ENCODE measurements at regions not wholly inside any gene's neighbourhood (a gene's known extent, or its start where the extent isn't known, plus 50 kb on each side); places are given as distances from the start of the nearest gene placed in this dataset.

- no peaks in the 10 kb centered on the region for H3K4me1 Mint-ChIP-seq
- POLR2A ChIA-PET: no interaction called here
- no peak for ATAC-seq (ENCODE audit: low read depth)
- no peaks in the 10 kb centered on the region for H3K36me3 Mint-ChIP-seq
- H3K4me3 Mint-ChIP-seq: no peak overlapping the region
- DNase-seq: no peak
- no peaks in the 10 kb centered on the region for H3K27me3 Mint-ChIP-seq
- H3K27ac Mint-ChIP-seq: no peak overlapping the region
- H3K9me3 Mint-ChIP-seq: peaks cover 1% of the 10 kb centered on the region
These were observed 78.4 kb upstream of the NR2F2 start for GRCh38 chr15:96252148-96252547.

- Mint-ChIP-seq H3K27me3 (no peaks in the 10 kb centered on the region), H3K9me3 (peaks cover 1% of the 10 kb centered on the region), H3K4me3 (no peak overlapping the region), H3K4me1 (no peaks in the 10 kb centered on the region), H3K27ac (no peak overlapping the region), H3K36me3 (no peaks in the 10 kb centered on the region)
- ATAC-seq (ENCODE audit: low read depth): no peak
- DNase-seq: no peak
- POLR2A ChIA-PET: no interaction called here
These were observed 77.3 kb upstream of the NR2F2 start for GRCh38 chr15:96253006-96253747.

- ATAC-seq (ENCODE audit: low read depth) (no peak), DNase-seq (no peak)
- H3K36me3 Mint-ChIP-seq: no peaks in the 10 kb centered on the region
- peaks cover 1% of the 10 kb centered on the region for H3K9me3 Mint-ChIP-seq
- H3K4me3 Mint-ChIP-seq: no peak overlapping the region
- POLR2A ChIA-PET: no interaction called here
- H3K4me1 Mint-ChIP-seq: no peaks in the 10 kb centered on the region
- H3K27me3 Mint-ChIP-seq: no peaks in the 10 kb centered on the region
- no peak overlapping the region for H3K27ac Mint-ChIP-seq
These were observed 76.3 kb upstream of the NR2F2 start for GRCh38 chr15:96254173-96254572.

- no peaks in the 10 kb centered on the region for H3K36me3 Mint-ChIP-seq
These were observed 74.9 kb upstream of the NR2F2 start for GRCh38 chr15:96255599-96255998.

GRCh38 chr15:96261575-96262034 lies 68.9 kb upstream of the NR2F2 start:
- no peaks in the 10 kb centered on the region for H3K9me3 Mint-ChIP-seq
- POLR2A ChIA-PET: no interaction called here
- no peaks in the 10 kb centered on the region for H3K4me1 Mint-ChIP-seq
- H3K4me3 Mint-ChIP-seq: no peak overlapping the region
- no peaks in the 10 kb centered on the region for H3K27me3 Mint-ChIP-seq
- H3K36me3 Mint-ChIP-seq: no peaks in the 10 kb centered on the region
- no peak for DNase-seq
- no peak overlapping the region for H3K27ac Mint-ChIP-seq
- no peak for ATAC-seq (ENCODE audit: low read depth)

More at GRCh38 chr15:96255599-96255998, 74.9 kb upstream of the NR2F2 start:
- Mint-ChIP-seq H3K4me3 (no peak overlapping the region), H3K27ac (no peak overlapping the region), H3K27me3 (no peaks in the 10 kb centered on the region), H3K9me3 (peaks cover 1% of the 10 kb centered on the region), H3K4me1 (no peaks in the 10 kb centered on the region)
- POLR2A ChIA-PET: no interaction called here
- DNase-seq: no peak
- no peak for ATAC-seq (ENCODE audit: low read depth)

GRCh38 chr15:96262097-96262496 lies 68.4 kb upstream of the NR2F2 start:
- Mint-ChIP-seq H3K4me1 (no peaks in the 10 kb centered on the region), H3K27me3 (no peaks in the 10 kb centered on the region), H3K36me3 (no peaks in the 10 kb centered on the region), H3K9me3 (no peaks in the 10 kb centered on the region), H3K27ac (no peak overlapping the region), H3K4me3 (no peak overlapping the region)
- no peak for DNase-seq
- POLR2A ChIA-PET: no interaction called here
- ATAC-seq (ENCODE audit: low read depth): no peak

- Mint-ChIP-seq H3K4me3 (no peak overlapping the region), H3K27me3 (no peaks in the 10 kb centered on the region), H3K36me3 (no peaks in the 10 kb centered on the region), H3K4me1 (no peaks in the 10 kb centered on the region), H3K9me3 (no peaks in the 10 kb centered on the region), H3K27ac (no peak overlapping the region)
- ATAC-seq (ENCODE audit: low read depth): no peak
- DNase-seq: no peak
- POLR2A ChIA-PET: no interaction called here
These were observed 67.7 kb upstream of the NR2F2 start for GRCh38 chr15:96262549-96263489.

GRCh38 chr15:96264351-96264798 lies 66.1 kb upstream of the NR2F2 start:
- H3K27me3 Mint-ChIP-seq: no peaks in the 10 kb centered on the region
- H3K4me3 Mint-ChIP-seq: no peak overlapping the region
- no peak overlapping the region for H3K27ac Mint-ChIP-seq
- ATAC-seq (ENCODE audit: low read depth): no peak
- no peaks in the 10 kb centered on the region for H3K4me1 Mint-ChIP-seq
- H3K9me3 Mint-ChIP-seq: no peaks in the 10 kb centered on the region
- DNase-seq: no peak
- POLR2A ChIA-PET: no interaction called here
- H3K36me3 Mint-ChIP-seq: no peaks in the 10 kb centered on the region

GRCh38 chr15:96264801-96265515 lies 65.5 kb upstream of the NR2F2 start:
- DNase-seq (no peak), ATAC-seq (ENCODE audit: low read depth) (no peak)
- Mint-ChIP-seq H3K27me3 (no peaks in the 10 kb centered on the region), H3K9me3 (no peaks in the 10 kb centered on the region), H3K4me1 (no peaks in the 10 kb centered on the region), H3K4me3 (no peak overlapping the region), H3K36me3 (no peaks in the 10 kb centered on the region), H3K27ac (no peak overlapping the region)
- POLR2A ChIA-PET: no interaction called here

- no peak overlapping the region for H3K4me3 Mint-ChIP-seq
- no peaks in the 10 kb centered on the region for H3K9me3 Mint-ChIP-seq
- H3K4me1 Mint-ChIP-seq: no peaks in the 10 kb centered on the region
- H3K36me3 Mint-ChIP-seq: no peaks in the 10 kb centered on the region
- no peak for DNase-seq
- H3K27ac Mint-ChIP-seq: no peak overlapping the region
- POLR2A ChIA-PET: no interaction called here
- ATAC-seq (ENCODE audit: low read depth): no peak
- H3K27me3 Mint-ChIP-seq: no peaks in the 10 kb centered on the region
These were observed 64.0 kb upstream of the NR2F2 start for GRCh38 chr15:96266456-96266855.

- DNase-seq (no peak), ATAC-seq (ENCODE audit: low read depth) (no peak)
- POLR2A ChIA-PET: no interaction called here
- H3K27me3 Mint-ChIP-seq: no peaks in the 10 kb centered on the region
- no peaks in the 10 kb centered on the region for H3K9me3 Mint-ChIP-seq
- no peak overlapping the region for H3K4me3 Mint-ChIP-seq
- no peaks in the 10 kb centered on the region for H3K4me1 Mint-ChIP-seq
- no peaks in the 10 kb centered on the region for H3K36me3 Mint-ChIP-seq
- no peak overlapping the region for H3K27ac Mint-ChIP-seq
These were observed 63.0 kb upstream of the NR2F2 start for GRCh38 chr15:96267463-96267862.

GRCh38 chr15:96268442-96269204 lies 61.9 kb upstream of the NR2F2 start:
- Mint-ChIP-seq H3K36me3 (no peaks in the 10 kb centered on the region), H3K27ac (no peak overlapping the region)

GRCh38 chr15:96270581-96271172 lies 59.8 kb upstream of the NR2F2 start:
- DNase-seq: no peak
- H3K4me1 Mint-ChIP-seq: no peaks in the 10 kb centered on the region
- no peak overlapping the region for H3K27ac Mint-ChIP-seq
- H3K27me3 Mint-ChIP-seq: no peaks in the 10 kb centered on the region
- POLR2A ChIA-PET: no interaction called here
- no peak for ATAC-seq (ENCODE audit: low read depth)
- no peaks in the 10 kb centered on the region for H3K9me3 Mint-ChIP-seq
- no peaks in the 10 kb centered on the region for H3K36me3 Mint-ChIP-seq
- H3K4me3 Mint-ChIP-seq: no peak overlapping the region

More at GRCh38 chr15:96268442-96269204, 61.9 kb upstream of the NR2F2 start:
- Mint-ChIP-seq H3K4me3 (no peak overlapping the region), H3K4me1 (no peaks in the 10 kb centered on the region), H3K27me3 (no peaks in the 10 kb centered on the region), H3K9me3 (no peaks in the 10 kb centered on the region)
- POLR2A ChIA-PET: no interaction called here
- DNase-seq (no peak), ATAC-seq (ENCODE audit: low read depth) (no peak)
